SHP77 (cell line): ENCODE measurements at regions not wholly inside any gene's neighbourhood (a gene's known extent, or its start where the extent isn't known, plus 50 kb on each side); places are given as distances from the start of the nearest gene placed in this dataset.

ENCODE experiments used
- DNase-seq, 2 experiments: peaks; one replicate each; lab custom pipeline; 2025; lab: John Stamatoyannopoulos, UW

GRCh38 chr2:217336694-217337093, 476.8 kb upstream of the TNP1 start:
- DNase-seq: no peak

- no peak for DNase-seq
Observed at GRCh38 chr2:217335341-217335966, 475.6 kb upstream of the TNP1 start.

GRCh38 chr2:217334561-217334960, 474.7 kb upstream of the TNP1 start:
- no peak for DNase-seq

GRCh38 chr2:217332866-217333265, 473.0 kb upstream of the TNP1 start:
- DNase-seq: no peak

- no peak for DNase-seq
Observed at GRCh38 chr2:217332417-217332791, 472.5 kb upstream of the TNP1 start.

GRCh38 chr2:217331523-217332416, 471.9 kb upstream of the TNP1 start:
- peak in 1 of 2 experiments; percentile 9 for DNase-seq

- no peak for DNase-seq
Observed at GRCh38 chr2:217330647-217331046, 470.8 kb upstream of the TNP1 start.

GRCh38 chr2:217329023-217329431, 469.2 kb upstream of the TNP1 start:
- DNase-seq: no peak

- no peak for DNase-seq
Observed at GRCh38 chr2:217328622-217328978, 468.7 kb upstream of the TNP1 start.

- no peak for DNase-seq
Observed at GRCh38 chr2:217327953-217328621, 468.2 kb upstream of the TNP1 start.

GRCh38 chr2:217326238-217327022, 466.6 kb upstream of the TNP1 start:
- no peak for DNase-seq

- no peak for DNase-seq
Observed at GRCh38 chr2:217325816-217326215, 466.0 kb upstream of the TNP1 start.

GRCh38 chr2:217325251-217325650, 465.4 kb upstream of the TNP1 start:
- DNase-seq: no peak

- DNase-seq: no peak
Observed at GRCh38 chr2:217316743-217317142, 456.9 kb upstream of the TNP1 start.

GRCh38 chr2:217314021-217314460, 454.2 kb upstream of the TNP1 start:
- peak; percentile 58 to 71 for DNase-seq

- no peak for DNase-seq
Observed at GRCh38 chr2:217313386-217313785, 453.5 kb upstream of the TNP1 start.

- DNase-seq: peak in 1 of 2 experiments; percentile 8
Observed at GRCh38 chr2:217309056-217309455, 449.2 kb upstream of the TNP1 start.

- DNase-seq: peak; percentile 73 to 76
Observed at GRCh38 chr2:217307023-217307422, 447.2 kb upstream of the TNP1 start.

GRCh38 chr2:217305882-217306281, 446.0 kb upstream of the TNP1 start:
- DNase-seq: no peak

GRCh38 chr2:217304582-217304981, 444.7 kb upstream of the TNP1 start:
- no peak for DNase-seq

GRCh38 chr2:217302856-217303255, 443.0 kb upstream of the TNP1 start:
- DNase-seq: no peak
